Esophagus squamous epithelium (tissue), 4 donors: ENCODE measurements at regions not wholly inside any gene's neighbourhood (a gene's known extent, or its start where the extent isn't known, plus 50 kb on each side); places are given as distances from the start of the nearest gene placed in this dataset.

ENCODE experiments used
- POLR2A ChIP-seq, 4 donors: fragments of 450-650 bp; IDR thresholded peaks; one replicate each; pipeline ENCODE4 v1.6.1; 2017; ENCODE audit warnings: antibody characterized with exemption in 4 of 4, mild to moderate bottlenecking in 4 of 4, moderate library complexity in 3 of 4
- TF ChIP-seq, protein P1 (sequence below), 6 experiments: fragments of 450-650 bp in 4 of 6; fragments of 200-600 bp in 2 of 6; sonication (generic) in 2 of 6; IDR thresholded peaks; one replicate each; pipeline ENCODE4 v1.5.1; 2016 to 2019; ENCODE audit warnings: antibody characterized with exemption in 6 of 6, mild to moderate bottlenecking in 4 of 6, moderate library complexity in 4 of 6

- TF ChIP-seq, protein P1, sequence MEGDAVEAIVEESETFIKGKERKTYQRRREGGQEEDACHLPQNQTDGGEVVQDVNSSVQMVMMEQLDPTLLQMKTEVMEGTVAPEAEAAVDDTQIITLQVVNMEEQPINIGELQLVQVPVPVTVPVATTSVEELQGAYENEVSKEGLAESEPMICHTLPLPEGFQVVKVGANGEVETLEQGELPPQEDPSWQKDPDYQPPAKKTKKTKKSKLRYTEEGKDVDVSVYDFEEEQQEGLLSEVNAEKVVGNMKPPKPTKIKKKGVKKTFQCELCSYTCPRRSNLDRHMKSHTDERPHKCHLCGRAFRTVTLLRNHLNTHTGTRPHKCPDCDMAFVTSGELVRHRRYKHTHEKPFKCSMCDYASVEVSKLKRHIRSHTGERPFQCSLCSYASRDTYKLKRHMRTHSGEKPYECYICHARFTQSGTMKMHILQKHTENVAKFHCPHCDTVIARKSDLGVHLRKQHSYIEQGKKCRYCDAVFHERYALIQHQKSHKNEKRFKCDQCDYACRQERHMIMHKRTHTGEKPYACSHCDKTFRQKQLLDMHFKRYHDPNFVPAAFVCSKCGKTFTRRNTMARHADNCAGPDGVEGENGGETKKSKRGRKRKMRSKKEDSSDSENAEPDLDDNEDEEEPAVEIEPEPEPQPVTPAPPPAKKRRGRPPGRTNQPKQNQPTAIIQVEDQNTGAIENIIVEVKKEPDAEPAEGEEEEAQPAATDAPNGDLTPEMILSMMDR (IDR thresholded peaks at IDR 0.05): no peak
- TF ChIP-seq POLR2A (IDR thresholded peaks at IDR 0.05): no peak
Observed at GRCh38 chr5:168193493-168194250, 97.8 kb upstream of the WWC1 start.
